ENCODE measurements at regions not wholly inside any gene's neighbourhood (a gene's known extent, or its start where the extent isn't known, plus 50 kb on each side); places are given as distances from the start of the nearest gene placed in this dataset.
"Not testable (repeated sequence)": the region's sequence is repeated elsewhere in the genome, so short reads cannot be mapped to it uniquely, and the experiment has no call there.

- no peak for DNase-seq (ENCODE audit: low read depth)
These were observed 1274.6 kb downstream of the REEP3 start for GRCh38 chr10:64795847-64796246.

- DNase-seq (ENCODE audit: low read depth), result no peak
These were observed 1277.1 kb downstream of the REEP3 start for GRCh38 chr10:64798297-64798696.

- not testable (repeated sequence) for DNase-seq (ENCODE audit: low read depth)
These were observed 1287.0 kb downstream of the REEP3 start for GRCh38 chr10:64808233-64808632.

GRCh38 chr10:64810046-64810445 is 1288.8 kb downstream of the REEP3 start:
- DNase-seq (ENCODE audit: low read depth), result not testable (repeated sequence)

GRCh38 chr10:64813391-64813790 is 1292.2 kb downstream of the REEP3 start:
- DNase-seq (ENCODE audit: low read depth), result no peak

- DNase-seq (ENCODE audit: low read depth), result no peak
These were observed 1293.0 kb downstream of the REEP3 start for GRCh38 chr10:64814201-64814600.

- no peak for DNase-seq (ENCODE audit: low read depth)
These were observed 1308.7 kb downstream of the REEP3 start for GRCh38 chr10:64829888-64830412.

- no peak for DNase-seq (ENCODE audit: low read depth)
These were observed 1309.7 kb downstream of the REEP3 start for GRCh38 chr10:64830869-64831268.

GRCh38 chr10:64840341-64840740 is 1319.1 kb downstream of the REEP3 start:
- DNase-seq (ENCODE audit: low read depth), result no peak

- no peak for DNase-seq (ENCODE audit: low read depth)
These were observed 1325.5 kb downstream of the REEP3 start for GRCh38 chr10:64846700-64847099.

GRCh38 chr10:64855941-64856340 is 1334.7 kb downstream of the REEP3 start:
- no peak for DNase-seq (ENCODE audit: low read depth)

- DNase-seq (ENCODE audit: low read depth), result no peak
These were observed 1338.7 kb downstream of the REEP3 start for GRCh38 chr10:64859911-64860310.

- no peak for DNase-seq (ENCODE audit: low read depth)
These were observed 1342.6 kb downstream of the REEP3 start for GRCh38 chr10:64863836-64864235.

GRCh38 chr10:64867501-64867962 is 1346.3 kb downstream of the REEP3 start:
- DNase-seq (ENCODE audit: low read depth), result no peak

- no peak for DNase-seq (ENCODE audit: low read depth)
These were observed 1351.9 kb downstream of the REEP3 start for GRCh38 chr10:64873088-64873487.

GRCh38 chr10:64873959-64874358 is 1352.8 kb downstream of the REEP3 start:
- DNase-seq (ENCODE audit: low read depth), result no peak

- no peak for DNase-seq (ENCODE audit: low read depth)
These were observed 1359.3 kb downstream of the REEP3 start for GRCh38 chr10:64880546-64880945.

- no peak for DNase-seq (ENCODE audit: low read depth)
These were observed 1360.1 kb downstream of the REEP3 start for GRCh38 chr10:64881257-64881656.

GRCh38 chr10:64896582-64896981 is 1375.4 kb downstream of the REEP3 start:
- DNase-seq (ENCODE audit: low read depth), result no peak

GRCh38 chr10:64906311-64906710 is 1385.1 kb downstream of the REEP3 start:
- not testable (repeated sequence) for DNase-seq (ENCODE audit: low read depth)

GRCh38 chr10:64924306-64924705 is 1403.1 kb downstream of the REEP3 start:
- DNase-seq (ENCODE audit: low read depth), result not testable (repeated sequence)

- no peak for DNase-seq (ENCODE audit: low read depth)
These were observed 1430.8 kb downstream of the REEP3 start for GRCh38 chr10:64952042-64952441.

- no peak for DNase-seq (ENCODE audit: low read depth)
These were observed 1435.2 kb downstream of the REEP3 start for GRCh38 chr10:64956441-64956840.

- DNase-seq (ENCODE audit: low read depth), result no peak
These were observed 1437.9 kb downstream of the REEP3 start for GRCh38 chr10:64959116-64959515.
